Neural progenitor cell (in vitro differentiated cells): ENCODE measurements at regions not wholly inside any gene's neighbourhood (a gene's known extent, or its start where the extent isn't known, plus 50 kb on each side); places are given as distances from the start of the nearest gene placed in this dataset.

Experiments
- CTCF ChIP-seq: fragments of 200-600 bp; sonication (generic); IDR thresholded peaks from 2 replicates; pipeline ENCODE4 v1.5.1; 2017; ENCODE audit warnings: antibody characterized with exemption, mild to moderate bottlenecking
- EZH2 ChIP-seq: fragments of 200-600 bp; sonication (generic); IDR thresholded peaks from 2 replicates; pipeline ENCODE4 v1.6.1; 2017; ENCODE audit warnings: antibody characterized with exemption, mild to moderate bottlenecking, moderate library complexity

- TF ChIP-seq CTCF (no peak), EZH2 (no peak)
These were observed 118.2 kb downstream of the CD83 start for GRCh38 chr6:14235653-14236356.
